AG04449 (cell line): ENCODE measurements at regions not wholly inside any gene's neighbourhood (a gene's known extent, or its start where the extent isn't known, plus 50 kb on each side); places are given as distances from the start of the nearest gene placed in this dataset.

ENCODE experiments used
- CTCF ChIA-PET: fragments of 350-600 bp; formaldehyde crosslinking; extraction: SDS; loops from one replicate; lab custom pipeline; 2021; ENCODE audit warnings: antibody characterized with exemption; lab: Yijun Ruan, JAX
- POLR2A ChIA-PET: fragments of 400-600, 350-600 bp; formaldehyde crosslinking; extraction: SDS; loops from one replicate; lab custom pipeline; 2020; ENCODE audit warnings: antibody characterized with exemption, inconsistent platforms; lab: Yijun Ruan, JAX
- DNase-seq: peaks from one replicate; pipeline ENCODE4 v3.0.0-alpha.2; 2010; ENCODE audit warnings: low read depth, low spot score
- H3K4me3 ChIP-seq: 2 replicates; pipeline ENCODE4 v1.5.1; 2011; ENCODE audit warnings: low read depth, mild to moderate bottlenecking, control low read depth, low read length
- TF ChIP-seq, protein P1 (sequence below): IDR thresholded peaks from one replicate; pipeline ENCODE4 v1.5.1; 2011; ENCODE audit warnings: mild to moderate bottlenecking, moderate library complexity, low read length, control low read depth, inconsistent platforms; ENCODE audit not compliant: insufficient read depth; ENCODE audit errors: missing control alignments

GRCh38 chr9:129264388-129264787, 86.3 kb upstream of the IER5L start:
- CTCF ChIA-PET: interaction anchor here (0.8 kb wide), 1 partner anchor 66 kb away, joined by 3 read pairs; no protein-coding TSS in a partner anchor
- TF ChIP-seq, protein P1, sequence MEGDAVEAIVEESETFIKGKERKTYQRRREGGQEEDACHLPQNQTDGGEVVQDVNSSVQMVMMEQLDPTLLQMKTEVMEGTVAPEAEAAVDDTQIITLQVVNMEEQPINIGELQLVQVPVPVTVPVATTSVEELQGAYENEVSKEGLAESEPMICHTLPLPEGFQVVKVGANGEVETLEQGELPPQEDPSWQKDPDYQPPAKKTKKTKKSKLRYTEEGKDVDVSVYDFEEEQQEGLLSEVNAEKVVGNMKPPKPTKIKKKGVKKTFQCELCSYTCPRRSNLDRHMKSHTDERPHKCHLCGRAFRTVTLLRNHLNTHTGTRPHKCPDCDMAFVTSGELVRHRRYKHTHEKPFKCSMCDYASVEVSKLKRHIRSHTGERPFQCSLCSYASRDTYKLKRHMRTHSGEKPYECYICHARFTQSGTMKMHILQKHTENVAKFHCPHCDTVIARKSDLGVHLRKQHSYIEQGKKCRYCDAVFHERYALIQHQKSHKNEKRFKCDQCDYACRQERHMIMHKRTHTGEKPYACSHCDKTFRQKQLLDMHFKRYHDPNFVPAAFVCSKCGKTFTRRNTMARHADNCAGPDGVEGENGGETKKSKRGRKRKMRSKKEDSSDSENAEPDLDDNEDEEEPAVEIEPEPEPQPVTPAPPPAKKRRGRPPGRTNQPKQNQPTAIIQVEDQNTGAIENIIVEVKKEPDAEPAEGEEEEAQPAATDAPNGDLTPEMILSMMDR: no peak
- H3K4me3 ChIP-seq: no peak overlapping the region
- POLR2A ChIA-PET: no interaction called here
- no peak for DNase-seq

GRCh38 chr9:129263836-129264235, 85.8 kb upstream of the IER5L start:
- POLR2A ChIA-PET: no interaction called here
- H3K4me3 ChIP-seq: no peak overlapping the region
- TF ChIP-seq, protein P1: no peak
- no peak for DNase-seq
- CTCF ChIA-PET: interaction anchor here (0.8 kb wide), 1 partner anchor 66 kb away, joined by 3 read pairs; no protein-coding TSS in a partner anchor

- no peak for DNase-seq
- CTCF ChIA-PET: no interaction called here
- POLR2A ChIA-PET: no interaction called here
- TF ChIP-seq, protein P1: no peak
- no peak overlapping the region for H3K4me3 ChIP-seq
Observed at GRCh38 chr9:129262261-129262660, 84.2 kb upstream of the IER5L start.

DNA sequence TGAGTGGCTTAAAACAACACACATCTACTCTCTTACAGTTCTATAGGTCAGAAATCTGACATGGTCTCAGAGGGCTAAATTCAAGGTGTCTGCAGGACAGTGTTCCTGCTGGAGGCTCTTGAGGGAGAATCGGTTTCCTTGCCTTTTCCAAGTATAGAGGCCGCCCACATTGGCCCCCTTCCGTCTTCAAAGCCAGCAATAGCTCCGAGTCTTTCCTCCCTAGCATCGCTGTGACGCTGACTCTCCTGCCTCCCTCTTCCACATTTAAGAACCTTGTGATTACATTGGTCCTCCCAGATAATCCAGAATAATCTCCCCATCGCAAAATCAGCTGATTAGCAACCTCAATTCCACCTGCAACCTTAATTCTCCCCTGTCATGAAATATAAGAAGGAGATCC, 81.3 kb upstream of the IER5L start:
- no peak for DNase-seq
- ChIA-PET POLR2A (no interaction called here), CTCF (no interaction called here)
- TF ChIP-seq, protein P1: no peak
- H3K4me3 ChIP-seq: no peak overlapping the region

DNA sequence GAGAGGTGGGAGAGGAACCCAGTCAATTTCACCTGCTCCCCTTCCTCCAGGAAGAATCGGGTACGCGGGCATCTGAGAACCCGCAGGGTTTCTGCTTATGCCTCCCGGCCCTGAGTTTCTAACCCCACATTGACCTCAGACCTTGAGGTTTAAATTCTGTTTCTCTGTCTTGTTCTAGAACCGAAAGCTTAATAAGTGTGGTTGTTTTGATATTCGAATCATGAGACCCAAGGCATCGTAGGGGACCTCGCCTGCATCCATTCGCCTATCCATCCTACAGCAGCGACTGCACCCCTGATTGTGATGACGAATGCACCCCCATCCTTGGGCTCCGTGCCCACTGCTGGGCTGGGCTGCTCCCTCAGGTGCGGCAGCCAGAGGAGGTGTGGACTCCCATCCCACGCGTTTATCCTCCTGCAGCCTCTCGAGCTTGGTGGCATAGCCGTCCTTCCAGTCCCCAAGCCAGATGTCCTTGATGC, 80.8 kb upstream of the IER5L start:
- peak overlapping the region; percentile 48 for H3K4me3 ChIP-seq
- no peak for DNase-seq
- ChIA-PET POLR2A (no interaction called here), CTCF (no interaction called here)
- TF ChIP-seq, protein P1: no peak

DNA sequence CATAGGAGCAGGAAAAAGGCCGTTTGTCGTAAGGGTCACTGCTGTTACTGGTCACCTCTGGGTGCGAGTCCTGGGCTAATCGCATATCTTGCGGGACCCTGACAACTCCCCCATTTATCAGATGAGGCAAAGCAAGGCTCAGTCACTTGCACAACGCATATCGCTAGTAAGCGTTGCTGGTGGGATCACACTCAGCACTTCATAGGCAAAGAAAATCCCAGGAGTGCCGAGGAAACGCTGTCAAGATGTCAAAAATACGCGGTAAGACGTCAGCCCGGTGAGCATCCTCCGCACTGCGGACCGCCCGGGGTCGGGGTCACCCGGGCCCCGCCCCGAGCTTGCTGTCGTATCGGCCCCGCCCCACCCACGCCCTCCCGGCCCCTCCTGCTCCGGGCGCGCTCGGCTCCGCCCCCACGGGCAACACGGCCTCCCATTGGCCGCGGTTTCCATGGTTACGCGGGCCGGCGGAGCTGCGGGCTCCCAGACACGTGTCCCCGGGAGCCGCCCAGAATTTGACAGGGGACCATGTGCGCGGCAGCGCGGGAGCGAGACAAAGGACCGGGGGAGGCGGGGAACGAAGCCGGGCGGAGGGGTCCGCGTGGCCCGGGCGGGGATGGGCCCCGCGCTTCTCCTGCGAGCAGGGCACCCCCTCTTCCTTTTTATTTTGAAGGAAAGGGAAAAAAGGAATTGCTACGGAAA, 80.2 kb upstream of the IER5L start:
- DNase-seq: no peak
- ChIA-PET POLR2A (no interaction called here), CTCF (no interaction called here)
- TF ChIP-seq, protein P1: no peak
- peak overlapping the region; percentile 48 for H3K4me3 ChIP-seq
